IPS-NIHi7 (cell line): ENCODE measurements at regions not wholly inside any gene's neighbourhood (a gene's known extent, or its start where the extent isn't known, plus 50 kb on each side); places are given as distances from the start of the nearest gene placed in this dataset.
"Not testable (repeated sequence)": the region's sequence is repeated elsewhere in the genome, so short reads cannot be mapped to it uniquely, and the experiment has no call there.

Experiments
- DNase-seq: peaks from one replicate; pipeline ENCODE4 v3.0.0; 2012; ENCODE audit warnings: mixed read lengths; ENCODE audit errors: extremely low spot score

GRCh38 chr6:44037276-44037675 is 90.0 kb downstream of the MRPL14 start:
- not testable (repeated sequence) for DNase-seq

GRCh38 chr6:44036699-44037101 is 90.6 kb downstream of the MRPL14 start:
- no peak for DNase-seq

- no peak for DNase-seq
These were observed 91.1 kb downstream of the MRPL14 start for GRCh38 chr6:44036196-44036595.

GRCh38 chr6:44035621-44036020 is 91.6 kb downstream of the MRPL14 start:
- no peak for DNase-seq

- no peak for DNase-seq
These were observed 92.3 kb downstream of the MRPL14 start for GRCh38 chr6:44034931-44035345.

- no peak for DNase-seq
These were observed 92.8 kb downstream of the MRPL14 start for GRCh38 chr6:44034391-44034861.

GRCh38 chr6:44030812-44031454 is 96.3 kb downstream of the MRPL14 start:
- no peak for DNase-seq

GRCh38 chr6:44029444-44030185 is 97.6 kb downstream of the MRPL14 start:
- no peak for DNase-seq

GRCh38 chr6:44028789-44029310 is 98.4 kb downstream of the MRPL14 start:
- no peak for DNase-seq

GRCh38 chr6:44025226-44025625 is 102.0 kb downstream of the MRPL14 start:
- DNase-seq: no peak

- no peak for DNase-seq
These were observed 102.6 kb downstream of the MRPL14 start for GRCh38 chr6:44024574-44025219.

GRCh38 chr6:44023586-44024454 is 103.4 kb downstream of the MRPL14 start:
- no peak for DNase-seq

GRCh38 chr6:44022671-44023352 is 104.4 kb downstream of the MRPL14 start:
- no peak for DNase-seq

- DNase-seq: no peak
These were observed 105.0 kb downstream of the MRPL14 start for GRCh38 chr6:44022296-44022661.

- DNase-seq: no peak
These were observed 105.5 kb downstream of the MRPL14 start for GRCh38 chr6:44021589-44022295.

GRCh38 chr6:44020664-44021425 is 106.4 kb downstream of the MRPL14 start:
- no peak for DNase-seq

- DNase-seq: no peak
These were observed 107.1 kb downstream of the MRPL14 start for GRCh38 chr6:44020148-44020547.

- not testable (repeated sequence) for DNase-seq
These were observed 109.9 kb downstream of the MRPL14 start for GRCh38 chr6:44017307-44017706.

GRCh38 chr6:44016131-44016870 is 111.0 kb downstream of the MRPL14 start:
- DNase-seq: no peak
